AG04450 (cell line): ENCODE measurements at regions not wholly inside any gene's neighbourhood (a gene's known extent, or its start where the extent isn't known, plus 50 kb on each side); places are given as distances from the start of the nearest gene placed in this dataset.

ENCODE experiments used
- CTCF ChIA-PET: fragments of 300-600, 350-600 bp; formaldehyde crosslinking; extraction: SDS; loops from one replicate; lab custom pipeline; 2022; ENCODE audit warnings: antibody characterized with exemption, inconsistent platforms; lab: Charles Lee
- POLR2A ChIA-PET: fragments of 350-600 bp; formaldehyde crosslinking; extraction: SDS; loops from one replicate; lab custom pipeline; 2021; ENCODE audit warnings: antibody characterized with exemption, inconsistent platforms; lab: Yijun Ruan, JAX
- DNase-seq: peaks from one replicate; pipeline ENCODE4 v3.0.0-alpha.2; 2011; ENCODE audit warnings: low read depth, low spot score
- H3K27ac ChIP-seq: one replicate; pipeline ENCODE4 v1.5.1; 2012; ENCODE audit warnings: low read depth, low read length, control low read depth
- H3K27me3 ChIP-seq: one replicate; pipeline ENCODE4 v1.6.0; 2012; ENCODE audit warnings: low read length; ENCODE audit not compliant: control insufficient read depth, insufficient read depth
- H3K4me3 ChIP-seq: 2 replicates; pipeline ENCODE4 v1.5.1; 2011; ENCODE audit warnings: mild to moderate bottlenecking, low read depth, low read length, control low read depth
- H3K9me3 ChIP-seq: 2 replicates; pipeline ENCODE4 v1.5.1; 2012; ENCODE audit warnings: low read length; ENCODE audit not compliant: control insufficient read depth, insufficient read depth
- CTCF ChIP-seq: IDR thresholded peaks from 2 replicates; pipeline ENCODE4 v1.5.1; 2011; ENCODE audit warnings: low read depth, low read length, control low read depth, inconsistent platforms

- Histone ChIP-seq H3K27me3 (no peaks in the 10 kb centered on the region), H3K27ac (no peak overlapping the region), H3K4me3 (no peak overlapping the region), H3K9me3 (no peaks in the 10 kb centered on the region)
- DNase-seq: no peak
- CTCF ChIA-PET: no interaction called here
- POLR2A ChIA-PET: no interaction called here
- no peak for TF ChIP-seq CTCF
Observed at GRCh38 chr3:40639006-40639405, 114.2 kb downstream of the ZNF621 start.

GRCh38 chr3:40642812-40643211, 118.1 kb downstream of the ZNF621 start:
- H3K27me3 ChIP-seq: no peaks in the 10 kb centered on the region
- TF ChIP-seq CTCF: no peak
- H3K4me3 ChIP-seq: no peak overlapping the region
- ChIA-PET POLR2A (no interaction called here), CTCF (interaction anchor here (0.6 kb wide), 1 partner anchor 58 kb away, joined by 3 read pairs; no protein-coding TSS in a partner anchor)
- no peak for DNase-seq
- H3K9me3 ChIP-seq: no peaks in the 10 kb centered on the region
- no peak overlapping the region for H3K27ac ChIP-seq

- H3K4me3 ChIP-seq: no peak overlapping the region
- ChIA-PET CTCF (no interaction called here), POLR2A (interaction anchor here (0.6 kb wide), 1 partner anchor 1661 kb away, joined by 3 read pairs; no protein-coding TSS in a partner anchor)
- DNase-seq: no peak
- H3K27ac ChIP-seq: no peak overlapping the region
- H3K9me3 ChIP-seq: no peaks in the 10 kb centered on the region
- no peak for TF ChIP-seq CTCF
- H3K27me3 ChIP-seq: no peaks in the 10 kb centered on the region
Observed at GRCh38 chr3:40645883-40646282, 121.1 kb downstream of the ZNF621 start.

DNA sequence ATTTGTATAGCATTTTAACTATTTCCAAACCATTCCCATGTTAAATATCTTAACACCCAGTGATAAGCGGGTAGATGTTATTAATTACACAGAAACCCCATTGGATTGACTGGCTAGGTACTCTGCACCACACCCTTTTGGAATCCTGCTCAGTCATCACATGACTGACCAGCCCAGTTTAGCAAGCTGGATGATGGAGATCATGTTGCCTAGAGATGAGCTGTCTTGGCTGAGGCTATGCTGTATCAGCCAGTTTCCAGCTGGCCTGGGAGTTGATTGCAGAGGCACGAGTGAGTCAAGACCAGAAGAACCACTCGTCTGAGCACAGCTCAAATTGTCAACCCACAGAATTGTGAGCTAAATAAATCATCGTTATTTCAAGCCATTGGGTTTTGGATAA, 124.6 kb downstream of the ZNF621 start:
- POLR2A ChIA-PET: no interaction called here
- Histone ChIP-seq H3K9me3 (no peaks in the 10 kb centered on the region), H3K27ac (no peak overlapping the region), H3K27me3 (no peaks in the 10 kb centered on the region), H3K4me3 (no peak overlapping the region)
- CTCF ChIA-PET: no interaction called here
- DNase-seq: no peak
- TF ChIP-seq CTCF: no peak

GRCh38 chr3:40652072-40652471, 127.3 kb downstream of the ZNF621 start:
- CTCF ChIA-PET: no interaction called here
- no peaks in the 10 kb centered on the region for H3K9me3 ChIP-seq
- DNase-seq: no peak
- no peak for TF ChIP-seq CTCF
- no peaks in the 10 kb centered on the region for H3K27me3 ChIP-seq
- POLR2A ChIA-PET: no interaction called here
- H3K4me3 ChIP-seq: no peak overlapping the region
- H3K27ac ChIP-seq: no peak overlapping the region
